Activated CD4-positive, alpha-beta T cell treated with anti-CD3 and anti-CD28 coated beads, Interleukin-2, amount 50 U/mL, for 16 hours (primary cell): ENCODE measurements at regions not wholly inside any gene's neighbourhood (a gene's known extent, or its start where the extent isn't known, plus 50 kb on each side); places are given as distances from the start of the nearest gene placed in this dataset.

Experiments used
- DNase-seq: peaks from one replicate; pipeline ENCODE4 v3.0.0-alpha.2; 2020

DNA sequence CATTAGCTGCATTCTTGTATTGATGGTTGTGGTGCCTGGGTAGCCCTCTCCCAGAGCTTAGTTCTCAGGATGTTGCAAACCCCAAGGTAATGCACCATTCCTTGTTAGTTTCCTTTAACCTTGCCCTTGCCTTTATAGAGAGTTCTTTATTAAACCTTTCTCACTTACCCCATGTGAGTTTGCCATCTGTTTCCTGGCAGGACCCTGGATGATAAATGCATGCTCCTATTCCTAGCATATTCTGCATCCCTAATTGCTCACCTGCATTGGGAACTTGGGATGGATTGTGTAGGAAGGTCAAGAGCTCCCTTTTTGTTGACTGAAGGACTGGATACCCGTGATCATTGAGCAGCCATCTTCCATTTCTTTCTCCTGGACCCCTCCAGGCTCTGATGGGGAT lies 59.9 kb upstream of the AP1S2 start:
- no peak for DNase-seq

DNA sequence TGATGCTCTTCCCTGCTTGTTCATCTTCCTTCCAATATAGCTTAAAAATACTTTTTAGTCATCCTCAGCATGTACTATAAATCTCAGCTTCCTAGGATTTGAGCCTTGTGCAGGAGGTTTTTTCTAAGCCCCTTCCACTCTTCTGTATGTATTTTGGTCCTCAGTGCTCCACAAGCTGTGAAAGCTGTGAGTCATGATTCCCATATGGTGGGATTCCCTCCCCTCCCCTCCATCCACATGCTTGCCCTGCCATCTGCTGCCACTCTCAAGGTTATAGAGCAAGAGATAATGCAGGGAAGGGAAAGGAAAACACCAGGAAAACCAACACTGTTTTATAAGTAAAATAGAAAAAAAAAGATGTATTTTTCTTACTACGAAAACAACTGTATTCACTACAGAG lies 58.5 kb upstream of the AP1S2 start:
- DNase-seq = no peak

DNA sequence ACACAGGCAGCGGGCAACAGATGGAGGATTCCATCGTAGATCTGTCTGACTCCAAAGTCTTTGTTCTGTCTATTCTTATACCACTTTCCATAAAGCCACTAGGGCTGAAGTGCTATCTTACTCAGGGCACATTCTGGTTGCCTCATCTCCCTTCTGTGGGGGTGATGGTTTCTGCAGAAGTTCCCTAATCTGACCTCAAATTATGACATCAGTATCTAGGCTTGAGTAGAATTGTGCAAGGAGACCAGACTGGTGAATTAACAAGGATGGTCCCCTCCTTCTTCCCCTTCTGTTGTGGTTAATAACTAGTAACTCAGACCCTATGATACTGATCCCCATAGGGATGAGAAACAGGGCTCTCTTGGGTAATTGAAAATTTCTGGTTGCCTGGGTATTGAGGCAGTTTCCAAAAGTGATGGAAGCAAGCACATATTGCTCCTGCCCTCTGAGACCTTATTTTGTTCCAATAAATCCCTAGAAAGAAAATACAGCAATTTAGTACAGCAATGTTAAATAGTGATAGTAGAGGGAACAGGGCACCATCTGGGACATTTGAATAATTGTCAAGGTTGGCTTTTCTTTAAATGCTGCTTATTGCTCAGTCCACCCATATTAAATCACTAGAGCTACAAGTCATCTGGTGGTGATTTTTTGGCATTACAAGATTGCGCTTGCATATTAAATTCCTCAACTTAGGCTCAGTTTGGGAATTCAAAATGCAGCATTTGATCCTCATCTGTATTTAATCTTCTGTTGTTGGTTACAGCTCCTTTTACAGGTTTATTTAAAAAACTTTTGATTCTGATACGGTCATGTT lies 57.3 kb upstream of the AP1S2 start:
- DNase-seq = no peak

DNA sequence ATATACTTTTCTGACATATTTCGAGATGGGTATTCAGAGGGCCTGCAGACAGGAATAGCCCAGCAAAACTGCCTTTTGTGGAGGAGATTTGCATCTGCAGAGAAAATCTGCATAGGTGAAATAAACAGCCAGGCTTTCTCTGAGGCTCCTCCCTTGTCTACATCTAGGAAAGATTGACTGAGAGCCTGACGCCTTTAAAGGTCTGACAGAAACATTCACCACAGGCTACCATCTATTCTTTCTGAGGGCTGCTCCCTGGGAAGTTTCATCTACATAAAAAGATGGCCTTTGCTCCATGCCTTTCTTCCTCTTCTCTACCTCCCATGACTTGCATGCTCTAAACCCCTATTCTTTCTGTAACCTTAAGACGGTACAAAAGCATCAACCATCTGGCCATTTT lies 55.0 kb upstream of the AP1S2 start:
- no peak for DNase-seq

DNA sequence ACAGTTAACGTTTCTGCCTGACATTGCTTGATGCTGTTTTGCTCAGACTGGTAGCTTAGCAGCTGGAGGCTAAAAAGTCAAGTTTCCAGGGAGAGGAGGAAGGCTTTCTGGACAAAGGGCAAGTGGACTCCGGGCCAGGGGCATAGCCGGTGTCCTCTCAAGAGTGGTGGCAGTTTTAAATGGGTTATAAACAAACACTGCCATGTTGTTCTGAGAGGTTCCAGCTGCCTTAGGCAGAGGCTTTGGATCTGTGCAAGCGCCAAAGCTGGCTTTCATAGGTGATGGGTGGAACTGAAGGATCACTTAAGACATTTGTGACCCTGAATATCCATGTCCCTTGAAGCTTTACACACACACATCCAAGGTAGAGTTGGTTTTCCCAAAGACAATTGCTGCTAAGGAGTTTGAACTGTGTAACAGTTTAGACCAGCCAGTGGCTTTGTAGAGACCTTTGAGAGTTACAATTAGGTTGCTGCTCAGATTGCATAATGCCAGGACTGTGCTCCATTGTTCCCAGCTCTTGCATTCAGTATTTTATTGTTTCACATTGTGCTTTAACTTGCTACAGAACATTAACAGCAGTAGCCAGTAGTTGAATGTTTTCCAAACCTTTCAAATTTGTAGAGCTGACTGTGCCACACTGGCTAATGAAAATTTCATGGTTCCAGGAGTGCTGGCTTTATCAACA lies 54.1 kb upstream of the AP1S2 start:
- DNase-seq = no peak

DNA sequence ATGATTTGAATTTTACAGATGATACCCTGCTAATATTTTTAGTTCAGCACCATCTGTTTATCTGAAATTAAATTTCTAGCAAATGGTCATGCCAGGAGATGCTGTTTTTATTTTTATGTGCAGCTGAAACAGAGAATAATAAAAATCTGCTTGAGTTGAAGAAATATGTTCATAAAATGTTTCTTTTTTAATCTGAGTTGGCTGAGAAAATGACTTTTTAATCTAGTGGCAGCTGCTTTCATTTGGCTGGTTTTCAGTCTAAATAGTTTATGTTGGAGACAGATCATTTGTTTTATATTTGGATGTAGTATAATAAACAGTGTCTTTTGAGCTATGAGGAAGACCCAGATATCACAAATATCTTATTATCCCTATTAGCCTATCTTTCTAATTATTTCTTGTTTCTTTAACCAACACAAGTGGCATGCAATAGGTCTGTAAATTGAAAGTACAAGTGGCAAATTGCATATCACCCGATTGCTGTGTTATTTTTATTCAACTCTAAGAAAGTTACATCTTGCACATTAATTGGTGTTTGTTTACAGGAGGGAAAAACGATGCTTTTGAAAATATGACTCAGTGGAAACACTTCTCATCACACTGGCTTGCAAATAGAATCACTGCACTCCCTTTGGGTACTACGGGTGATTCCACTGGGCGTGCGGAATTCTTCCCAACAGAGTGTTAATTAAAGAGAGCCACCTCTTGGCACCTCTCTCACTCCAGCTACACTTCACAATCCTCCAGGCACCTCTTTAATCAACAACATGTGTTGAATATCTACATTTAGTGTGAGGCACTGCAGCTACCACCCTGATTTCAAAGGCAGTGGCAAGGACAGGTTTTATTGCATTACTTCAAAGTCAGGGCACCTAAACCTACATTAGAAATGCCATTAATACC lies 51.7 kb upstream of the AP1S2 start:
- DNase-seq = no peak
